NCI-H1417 treated with DMSO at 0.1 percent for 48 hours (cell line): ENCODE measurements at regions not wholly inside any gene's neighbourhood (a gene's known extent, or its start where the extent isn't known, plus 50 kb on each side); places are given as distances from the start of the nearest gene placed in this dataset.

Experiments used
- DNase-seq: peaks from one replicate; lab custom pipeline; 2025; lab: John Stamatoyannopoulos, UW

- no peak for DNase-seq
These were observed 217.4 kb upstream of the RTL1 start for GRCh38 chr14:101120641-101121507.

- DNase-seq: no peak
These were observed 218.1 kb upstream of the RTL1 start for GRCh38 chr14:101121508-101122139.

- no peak for DNase-seq
These were observed 219.0 kb upstream of the RTL1 start for GRCh38 chr14:101122237-101123141.

DNA sequence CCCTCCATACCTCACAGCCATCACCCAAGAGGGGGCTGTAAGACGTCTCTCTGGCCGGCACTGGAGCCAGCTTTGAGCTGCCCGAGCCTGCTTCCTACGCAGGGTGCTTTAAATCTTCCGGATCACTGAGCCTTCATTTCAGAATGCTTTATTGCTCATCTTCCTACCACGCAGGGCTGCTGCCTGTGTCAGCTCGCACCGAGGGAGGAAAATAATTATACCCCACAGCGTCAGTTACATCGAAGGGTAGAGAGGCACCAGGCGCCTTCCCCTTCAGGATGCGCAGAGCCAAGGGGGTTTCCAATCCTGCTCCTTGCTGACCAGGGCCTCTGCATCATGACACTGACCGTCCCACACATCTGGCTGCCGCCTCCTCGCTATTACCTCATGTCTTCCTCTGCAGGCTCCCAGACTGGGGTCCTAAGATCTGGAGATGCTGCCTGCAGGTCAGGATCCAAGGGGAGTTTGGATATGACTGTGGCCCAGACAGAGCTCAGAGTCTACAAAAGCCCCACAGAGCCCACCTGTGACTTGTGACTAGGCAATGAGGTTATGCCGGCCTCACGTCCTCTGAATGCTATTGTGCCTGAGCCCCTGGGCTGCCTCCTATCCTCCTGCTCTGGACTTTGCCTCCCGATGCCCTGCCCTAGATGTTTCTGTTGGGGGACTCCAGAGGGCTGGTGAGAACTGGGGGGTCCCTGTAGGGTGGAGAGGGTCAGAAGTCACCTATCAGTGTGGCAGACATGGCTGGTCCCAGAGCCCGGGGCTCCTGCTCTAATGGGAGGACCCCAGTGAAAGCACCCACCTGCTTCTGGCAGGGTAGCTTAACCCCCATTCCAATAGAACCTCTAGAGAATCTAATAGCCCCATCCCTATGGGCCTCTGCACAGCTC is 220.3 kb upstream of the RTL1 start:
- no peak for DNase-seq

- DNase-seq: no peak
These were observed 221.3 kb upstream of the RTL1 start for GRCh38 chr14:101124815-101125214.

- no peak for DNase-seq
These were observed 221.8 kb upstream of the RTL1 start for GRCh38 chr14:101125313-101125712.

- DNase-seq: no peak
These were observed 222.5 kb upstream of the RTL1 start for GRCh38 chr14:101125719-101126651.

GRCh38 chr14:101126731-101127130 is 223.2 kb upstream of the RTL1 start:
- DNase-seq: no peak

DNA sequence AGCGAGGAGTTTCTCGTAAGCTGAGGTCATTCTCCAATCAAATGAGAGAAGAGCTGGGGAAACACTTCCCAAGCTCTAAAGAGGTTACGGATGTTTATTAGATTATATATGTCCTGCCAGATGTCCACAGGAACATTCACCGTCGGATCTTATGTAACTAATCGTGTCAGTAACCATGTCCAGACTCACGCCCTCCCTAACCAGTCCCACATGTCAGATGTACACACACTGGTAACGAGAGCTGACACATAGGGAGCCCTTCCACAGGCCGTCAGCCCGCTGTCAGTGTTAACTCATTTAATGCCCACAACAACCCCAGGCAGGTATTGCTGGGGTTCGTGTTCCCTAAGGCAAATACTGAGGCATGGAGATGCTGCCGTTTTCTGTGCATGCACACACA is 223.7 kb upstream of the RTL1 start:
- DNase-seq: no peak

DNA sequence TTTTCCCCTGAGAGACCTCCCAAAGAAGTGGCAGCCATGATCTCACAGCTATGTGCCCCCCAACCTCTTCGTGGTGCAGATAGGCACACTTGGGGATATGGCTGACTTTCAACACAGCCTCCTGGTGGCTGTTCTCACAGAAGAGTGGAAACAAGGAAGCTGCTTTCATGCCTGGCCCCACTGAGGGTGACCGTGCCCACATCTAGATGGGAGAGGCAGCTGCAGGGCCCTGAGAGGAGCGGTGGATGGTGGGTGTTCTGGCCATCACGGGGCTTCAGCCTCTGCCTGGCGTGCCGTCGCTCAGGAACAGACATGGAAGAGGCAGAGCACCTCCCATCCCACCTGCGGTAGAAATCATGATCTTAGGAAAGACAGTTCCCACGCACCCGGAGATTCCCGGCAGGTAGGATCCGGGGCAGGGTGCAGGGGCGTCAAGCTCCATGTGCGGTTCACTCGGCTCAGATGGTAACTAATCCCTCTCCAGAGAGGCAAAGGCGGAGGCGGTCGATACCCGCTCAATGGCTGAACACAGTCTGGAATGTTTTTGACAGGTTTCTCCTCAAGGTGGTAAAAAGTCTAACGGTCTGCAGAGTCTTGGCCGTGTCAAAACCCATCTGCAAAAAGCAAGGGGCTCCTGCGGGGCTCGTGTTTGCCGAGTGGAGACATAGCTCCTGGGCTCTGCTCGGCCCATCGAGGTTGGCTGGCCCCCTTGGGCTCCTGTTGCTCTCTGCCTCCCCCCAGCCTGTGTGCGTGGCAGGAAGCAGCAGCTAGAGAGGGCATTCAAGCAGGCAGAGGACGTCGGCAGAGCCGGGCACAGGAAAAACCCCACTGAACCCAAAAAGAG is 225.2 kb upstream of the RTL1 start:
- DNase-seq: no peak

GRCh38 chr14:101129521-101130167 is 226.1 kb upstream of the RTL1 start:
- DNase-seq: no peak

DNA sequence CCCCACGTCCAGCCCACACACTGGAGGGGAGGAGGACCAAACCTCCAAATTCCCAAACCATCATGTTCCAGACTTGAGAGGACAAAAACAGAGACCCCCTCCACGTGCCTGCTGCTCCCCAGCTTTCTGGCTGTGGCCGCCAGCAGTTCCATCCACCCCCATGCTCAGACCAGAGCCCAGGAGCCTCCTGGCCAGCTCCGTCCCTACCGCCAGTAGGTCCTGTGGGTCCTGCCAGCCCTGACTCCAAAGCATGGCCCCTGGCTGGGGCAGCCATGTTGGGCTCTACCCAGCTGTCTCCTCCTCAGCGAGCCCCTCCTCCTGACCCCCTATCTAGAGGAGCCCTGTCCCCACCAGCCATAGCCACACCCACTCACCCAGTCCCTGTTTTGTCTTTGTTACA is 227.3 kb upstream of the RTL1 start:
- no peak for DNase-seq

DNA sequence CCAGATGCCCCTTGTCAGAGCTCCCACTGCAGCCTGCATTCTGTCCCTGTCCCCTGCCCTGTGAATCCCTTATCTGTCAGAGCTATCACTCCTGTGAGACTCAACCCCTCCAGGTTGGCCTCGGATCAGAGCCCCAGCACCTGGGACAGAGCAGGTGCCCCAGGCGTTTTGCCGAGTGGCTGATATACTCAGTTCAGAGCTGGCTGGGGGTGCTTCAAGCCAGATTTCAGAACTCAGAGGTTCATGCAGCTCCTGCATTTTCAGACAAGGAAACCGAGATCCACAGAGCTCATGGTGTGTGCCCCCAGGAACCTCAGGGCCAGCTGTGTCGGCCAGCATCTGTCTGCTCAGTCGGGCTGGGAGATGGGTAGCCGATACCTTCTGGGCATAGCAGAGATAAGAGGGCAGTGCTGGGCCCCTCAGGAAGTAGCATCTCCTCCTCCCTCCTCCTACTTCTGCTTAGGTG is 228.0 kb upstream of the RTL1 start:
- DNase-seq: no peak

DNA sequence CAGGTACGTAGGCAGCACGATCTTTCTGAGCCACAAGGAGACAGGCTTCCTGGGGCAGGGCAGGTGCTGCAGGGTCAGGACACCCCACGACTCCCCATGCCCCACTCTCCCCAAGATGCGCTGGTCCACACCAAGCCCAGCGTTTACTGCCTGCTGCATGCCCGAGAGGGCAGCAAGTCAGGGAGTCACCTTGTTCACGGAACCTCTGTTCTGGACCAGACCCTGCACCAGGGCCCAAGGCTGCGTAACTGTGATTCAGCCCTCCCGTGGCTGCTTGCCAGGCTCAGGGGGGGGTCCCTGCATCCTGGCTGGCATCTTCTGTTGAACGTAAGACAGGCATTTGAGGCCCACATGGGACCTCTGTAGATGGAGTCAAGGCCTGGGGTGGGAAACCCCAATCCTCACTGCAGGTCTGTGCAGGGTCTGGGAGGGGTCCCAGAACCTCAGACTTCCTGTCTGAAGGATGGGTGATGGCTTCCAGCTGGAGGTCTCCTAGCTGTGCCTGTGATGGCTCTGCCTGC is 228.6 kb upstream of the RTL1 start:
- no peak for DNase-seq

GRCh38 chr14:101132588-101132987 is 229.1 kb upstream of the RTL1 start:
- DNase-seq: no peak

- no peak for DNase-seq
These were observed 229.5 kb upstream of the RTL1 start for GRCh38 chr14:101133068-101133467.

DNA sequence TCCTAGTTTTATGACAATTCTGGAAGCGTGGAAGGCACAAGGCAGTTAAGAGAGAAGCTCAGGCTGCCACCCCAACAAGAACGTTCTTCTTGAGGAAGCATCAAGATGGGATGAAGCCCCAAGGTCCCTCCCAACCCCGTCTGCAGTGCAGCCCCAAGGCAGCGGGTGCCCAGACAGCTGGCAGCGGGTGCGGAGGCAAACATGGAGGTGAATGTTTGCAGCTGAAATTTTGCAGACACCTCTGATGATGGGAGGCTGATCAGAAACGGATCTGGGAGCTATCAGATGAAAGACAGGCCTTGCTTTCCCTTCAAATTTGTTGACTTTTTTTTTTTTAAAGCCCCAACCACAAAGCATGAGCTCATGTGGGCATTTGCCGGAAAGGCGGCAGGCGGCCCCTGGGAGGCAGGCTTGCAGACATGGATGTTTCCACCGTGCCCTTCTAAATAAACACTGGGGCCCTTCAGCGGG is 230.7 kb upstream of the RTL1 start:
- no peak for DNase-seq

- DNase-seq: no peak
These were observed 231.4 kb upstream of the RTL1 start for GRCh38 chr14:101134851-101135433.
